Right ventricle myocardium superior (tissue), 1 donor: ENCODE measurements at regions not wholly inside any gene's neighbourhood (a gene's known extent, or its start where the extent isn't known, plus 50 kb on each side); places are given as distances from the start of the nearest gene placed in this dataset.

ENCODE experiments used
- ATAC-seq: fragments of 200-7000 bp; cut with Tn5 transposase; one replicate; pipeline ENCODE4 v1.9.1; 2020; ENCODE audit warnings: mild to moderate bottlenecking; ENCODE audit not compliant: poor library complexity
- DNase-seq: peaks from one replicate; pipeline ENCODE4 v3.0.0-alpha.2; 2020
- intact Hi-C: fragments of 100-400 bp; cut with DNase I; formaldehyde crosslinking; loops from one replicate; pipeline ENCODE4 v1.11.2; 2022
- donor health status: DM: no; HTN: yes; CAD: no; lungs with severe emphysema.

DNA sequence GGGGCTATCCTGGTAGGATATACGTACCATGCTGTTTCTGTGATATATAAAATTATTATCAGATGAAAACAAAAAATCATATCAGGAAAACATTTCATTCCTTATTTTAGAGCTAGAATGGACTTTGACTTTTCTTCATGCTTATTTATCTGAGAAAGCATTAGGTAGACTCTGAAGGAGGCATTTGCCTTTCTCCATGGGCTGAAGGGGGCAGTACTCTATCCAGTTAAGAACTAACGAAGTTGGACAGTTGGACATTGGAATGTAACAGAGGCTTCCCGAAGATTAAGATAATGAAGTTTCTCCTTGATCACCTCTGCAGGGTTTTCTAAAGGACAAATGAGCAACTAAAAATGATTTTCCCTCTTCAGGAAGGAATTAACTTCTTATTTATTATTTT is 233.9 kb downstream of the SAMD5 start:
- intact Hi-C loops: no loop called here

DNA sequence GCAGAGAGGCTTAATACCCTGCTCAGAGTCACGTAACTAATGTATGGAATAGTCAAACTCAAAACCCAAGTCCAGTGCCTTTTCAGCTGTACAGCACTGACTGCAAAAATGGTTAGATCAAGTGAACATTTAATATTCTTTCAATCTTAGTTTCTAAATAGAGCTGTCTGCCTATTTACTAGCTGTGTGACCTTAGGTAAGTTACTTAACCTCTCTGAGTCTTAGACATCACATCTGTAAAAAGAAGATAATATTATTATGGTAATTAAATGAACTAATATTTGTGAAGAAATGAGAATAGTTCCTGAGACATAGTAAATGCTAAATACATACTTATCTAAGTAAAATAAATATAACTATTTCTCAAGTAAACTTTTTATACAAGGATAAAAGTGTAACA is 235.5 kb downstream of the SAMD5 start:
- no peak for DNase-seq
- intact Hi-C loops: no loop called here
- ATAC-seq: no peak

More for the DNA sequence above, 233.9 kb downstream of the SAMD5 start:
- no peak for ATAC-seq
- DNase-seq: no peak

DNA sequence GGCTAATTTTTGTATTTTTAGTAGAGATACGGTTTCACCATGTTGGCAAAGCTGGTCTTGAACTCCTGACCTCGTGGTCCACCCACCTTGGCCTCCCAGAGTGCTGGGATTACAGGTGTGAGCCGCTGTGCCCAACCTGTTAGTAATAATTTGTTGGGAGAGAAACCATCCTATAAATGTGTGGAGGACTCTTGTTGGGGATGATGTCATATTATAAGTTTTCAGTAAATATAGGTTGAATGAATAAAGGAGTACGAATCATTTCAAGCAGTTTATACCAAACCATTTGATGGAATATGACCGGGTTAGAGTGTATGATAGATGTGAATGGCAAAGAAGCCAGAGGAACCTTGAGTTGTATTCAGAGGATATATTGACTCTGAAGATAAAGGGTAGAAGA is 240.8 kb downstream of the SAMD5 start:
- DNase-seq (no peak), ATAC-seq (no peak)
- intact Hi-C loops: no loop called here

DNA sequence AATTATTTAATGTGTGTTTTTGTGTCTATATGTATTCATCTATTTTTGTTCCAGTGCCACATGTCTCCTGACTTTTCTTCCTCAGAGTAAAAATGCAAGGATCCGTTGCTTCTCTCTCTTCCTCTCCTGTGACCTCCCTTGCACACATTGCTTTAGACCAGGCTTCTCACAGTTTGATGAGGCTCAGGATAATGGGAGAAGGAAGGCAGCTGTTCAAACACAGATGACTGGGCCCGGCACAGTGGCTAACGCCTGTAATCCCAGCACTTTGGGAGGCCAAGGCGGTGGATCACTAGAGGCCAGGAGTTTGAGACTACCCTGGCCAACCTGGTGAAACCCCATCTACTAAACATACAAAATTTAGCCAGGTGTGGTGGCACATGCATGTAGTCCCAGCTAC is 241.9 kb downstream of the SAMD5 start:
- DNase-seq: no peak
- no peak for ATAC-seq
- intact Hi-C loops: no loop called here

DNA sequence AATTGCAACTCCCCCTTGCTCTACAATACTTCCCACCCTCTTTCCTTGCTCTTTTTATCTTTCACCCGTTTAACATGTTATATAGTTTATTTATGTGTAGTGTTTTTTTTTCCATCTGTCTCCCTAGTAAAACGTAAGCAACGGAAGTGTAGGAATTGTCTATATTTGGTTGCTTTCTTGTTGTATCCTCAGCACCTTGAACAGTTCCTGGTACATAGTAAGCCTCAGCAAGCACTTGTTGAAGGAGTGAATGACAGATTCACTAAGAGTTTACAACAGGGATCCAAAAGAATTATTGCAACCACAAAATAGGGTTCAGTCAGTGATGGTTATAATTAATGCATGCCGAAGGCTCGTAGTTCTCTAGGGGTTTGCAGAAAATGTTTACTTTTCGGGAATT is 242.7 kb downstream of the SAMD5 start:
- DNase-seq: no peak
- no peak for ATAC-seq
- intact Hi-C loops: no loop called here

DNA sequence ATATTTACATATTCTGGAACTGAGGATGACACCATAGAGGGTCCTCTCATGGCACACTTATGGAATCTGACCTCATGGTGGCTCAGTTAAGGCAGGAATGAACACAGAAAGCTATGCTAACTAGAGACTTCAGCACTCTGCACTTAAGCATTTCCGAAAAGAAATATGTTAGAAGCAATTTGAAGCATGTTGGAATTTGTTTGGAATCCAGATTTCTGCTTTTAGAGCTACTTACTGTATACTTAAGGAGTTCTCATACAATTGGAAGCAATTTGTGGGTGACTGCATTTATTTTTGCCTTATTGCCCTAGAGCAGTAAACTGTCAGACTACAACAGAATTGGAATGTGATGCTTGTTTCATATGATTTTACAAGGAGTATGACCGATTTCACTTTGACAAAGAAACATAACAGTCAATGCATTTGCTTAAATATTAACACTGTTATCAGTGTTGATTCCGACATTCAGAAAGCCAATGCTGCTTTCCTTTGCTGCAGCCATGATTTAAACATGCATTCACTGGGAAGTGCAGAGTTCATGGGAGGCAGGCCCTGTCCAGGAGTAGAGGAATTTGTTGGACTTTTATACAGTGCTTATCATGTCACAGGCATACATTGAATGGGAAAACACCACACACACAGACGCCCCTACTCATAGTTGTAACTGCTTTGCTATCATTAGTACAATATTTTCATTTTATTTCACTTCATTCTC is 244.4 kb downstream of the SAMD5 start:
- no peak for ATAC-seq
- no peak for DNase-seq
- intact Hi-C loops: no loop called here

DNA sequence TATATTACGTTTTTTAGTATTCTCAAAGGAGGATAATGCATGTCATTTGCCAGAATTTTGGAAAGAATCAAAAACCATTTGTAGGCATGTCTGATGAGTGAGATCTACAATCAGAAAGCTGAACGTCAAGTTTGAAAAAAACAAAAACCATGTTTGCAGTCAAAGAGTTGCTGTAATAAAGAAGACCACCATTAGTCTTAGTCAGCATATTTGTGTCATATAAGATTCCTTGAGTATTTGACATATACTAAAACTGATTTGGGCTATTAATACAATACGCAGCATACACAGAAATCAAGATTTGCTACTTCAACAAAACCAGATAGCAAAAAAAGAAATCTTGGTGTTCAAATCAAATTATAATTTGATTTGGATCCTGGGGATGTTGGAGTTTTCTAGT is 247.5 kb downstream of the SAMD5 start:
- ATAC-seq (no peak), DNase-seq (no peak)
- intact Hi-C loops: no loop called here

DNA sequence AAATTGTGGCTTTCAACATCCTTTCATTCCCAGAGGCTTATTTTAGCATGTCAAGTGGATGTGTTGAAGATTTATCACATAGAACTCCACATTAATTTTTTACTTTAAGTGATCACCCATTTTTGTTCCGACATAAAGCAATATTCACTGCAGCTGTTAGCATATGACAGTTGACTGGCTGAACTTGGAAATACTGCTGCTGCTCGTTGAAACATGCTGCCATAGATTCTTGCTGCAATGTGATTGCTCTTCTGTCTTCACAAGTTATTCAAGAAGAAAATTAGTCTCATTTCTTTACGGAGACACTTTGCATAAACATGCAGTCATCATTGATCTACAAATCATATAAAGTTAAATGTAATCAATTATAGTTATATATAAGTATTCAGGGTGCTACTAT is 248.4 kb downstream of the SAMD5 start:
- no peak for DNase-seq
- no peak for ATAC-seq
- intact Hi-C loops: no loop called here

DNA sequence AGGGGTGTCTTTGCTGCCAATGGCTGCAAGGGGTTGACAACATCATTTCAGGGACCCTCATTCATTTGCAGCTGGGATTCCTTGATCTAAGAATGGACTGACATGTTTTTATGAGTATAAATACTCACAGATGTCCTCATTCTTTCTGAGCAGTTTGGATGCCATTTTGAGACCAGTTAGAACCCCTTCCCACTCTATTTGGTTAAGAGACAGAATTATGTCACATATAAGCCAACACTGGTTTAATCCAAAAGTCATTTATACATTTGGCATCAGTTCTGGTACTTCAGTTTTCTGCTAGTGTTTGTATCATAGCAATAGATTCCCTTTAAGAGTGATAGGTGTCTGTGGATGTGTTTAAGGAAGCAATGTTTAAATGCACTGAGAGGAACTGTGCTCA is 248.8 kb downstream of the SAMD5 start:
- intact Hi-C loops: no loop called here
- ATAC-seq: no peak
- DNase-seq: no peak

DNA sequence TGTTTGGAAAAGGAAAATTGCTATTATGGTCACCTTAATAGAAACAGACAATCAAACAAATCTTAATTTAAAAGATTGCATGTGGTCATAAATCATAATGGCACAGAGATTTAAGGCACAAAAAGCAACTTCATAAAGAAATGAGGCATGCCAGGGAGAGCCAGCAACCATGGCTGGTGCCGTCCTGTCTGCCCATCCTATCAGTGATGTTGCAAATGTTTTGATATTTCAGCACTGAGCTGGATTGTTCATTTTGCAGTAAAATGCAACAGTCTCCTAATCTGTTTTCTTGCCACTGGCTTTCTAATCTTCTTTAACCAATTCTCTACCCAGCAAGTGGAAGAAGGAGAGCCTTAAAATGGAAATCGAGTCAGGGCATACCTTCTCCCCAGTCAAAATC is 249.8 kb downstream of the SAMD5 start:
- intact Hi-C loops: no loop called here
- DNase-seq (no peak), ATAC-seq (no peak)

DNA sequence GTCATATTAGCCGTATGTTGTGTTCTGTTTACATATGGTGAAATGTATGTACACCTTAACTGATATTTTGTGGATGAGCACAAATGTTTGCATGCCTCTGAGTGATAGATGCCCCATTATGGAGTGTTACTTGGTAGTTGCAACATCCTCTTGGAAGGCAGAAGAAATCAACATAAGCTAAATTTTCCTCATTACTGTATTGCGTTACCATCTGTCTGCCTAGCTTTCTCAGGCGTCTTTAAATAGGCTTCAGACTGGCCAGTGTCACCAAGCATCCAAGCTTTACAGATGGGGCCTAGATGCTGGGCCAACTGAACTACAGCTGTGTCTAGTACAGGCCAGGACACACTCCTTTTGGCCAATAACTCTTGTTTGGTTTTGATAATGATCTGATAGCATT is 250.6 kb downstream of the SAMD5 start:
- intact Hi-C loops: no loop called here
- ATAC-seq (no peak), DNase-seq (no peak)

DNA sequence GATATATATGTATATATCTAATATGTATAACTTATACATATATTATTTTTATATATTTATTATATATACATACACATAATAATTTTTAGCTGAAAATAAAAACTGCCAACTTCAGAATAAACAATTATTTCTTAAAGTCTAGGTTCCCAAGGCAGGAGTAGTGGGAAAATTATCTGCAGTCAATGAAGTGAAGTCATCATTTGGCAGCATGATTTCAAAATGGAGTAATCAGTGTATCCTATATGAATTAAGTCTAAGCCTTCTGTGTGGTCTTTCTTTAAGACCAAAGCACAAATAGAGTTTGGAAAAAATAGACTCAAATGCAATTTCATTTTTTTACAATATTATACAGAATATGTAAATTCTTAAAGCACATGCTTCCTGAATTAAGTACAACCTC is 251.0 kb downstream of the SAMD5 start:
- intact Hi-C loops: no loop called here
- DNase-seq: no peak

DNA sequence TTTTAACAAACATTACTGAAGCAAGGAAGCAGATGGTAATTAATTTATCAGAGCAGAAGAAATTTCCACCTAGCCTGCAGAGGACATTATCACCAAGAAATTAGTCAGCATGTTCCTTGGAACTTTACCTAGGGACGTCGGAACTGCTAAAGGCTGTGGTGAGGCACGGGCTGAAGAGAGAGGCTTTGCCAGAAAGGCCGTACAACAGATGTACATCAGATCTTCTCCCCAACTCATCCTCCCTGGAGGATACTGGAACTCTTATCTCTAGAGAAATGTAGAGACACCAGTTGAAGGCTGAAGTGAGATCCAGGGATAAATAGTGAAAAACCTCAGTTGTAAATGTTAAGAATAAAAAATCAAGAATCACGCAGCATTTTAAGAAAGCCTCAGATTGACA is 257.1 kb downstream of the SAMD5 start:
- intact Hi-C loops: no loop called here
- no peak for ATAC-seq
- no peak for DNase-seq

More for the DNA sequence above, 251.0 kb downstream of the SAMD5 start:
- ATAC-seq: no peak

DNA sequence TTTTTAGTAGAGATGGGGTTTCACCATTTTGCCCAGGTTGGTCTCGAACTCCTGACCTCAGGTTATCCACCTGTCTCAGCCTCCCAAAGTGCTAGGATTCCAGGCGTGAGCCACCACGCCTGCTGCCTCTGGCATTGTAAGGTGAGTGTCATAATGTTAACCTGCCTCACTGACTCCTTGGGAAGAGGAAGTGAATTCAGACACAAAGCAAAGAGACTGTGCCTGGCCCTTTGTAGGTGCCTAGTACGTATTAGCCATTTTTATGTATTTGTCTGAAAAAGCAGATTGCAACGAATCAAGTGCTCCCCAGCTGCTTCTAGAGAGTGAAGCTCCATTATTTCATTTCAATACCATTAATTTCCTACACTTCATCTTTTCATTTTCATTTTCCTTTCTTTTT is 260.5 kb downstream of the SAMD5 start:
- DNase-seq: no peak
- intact Hi-C loops: no loop called here

DNA sequence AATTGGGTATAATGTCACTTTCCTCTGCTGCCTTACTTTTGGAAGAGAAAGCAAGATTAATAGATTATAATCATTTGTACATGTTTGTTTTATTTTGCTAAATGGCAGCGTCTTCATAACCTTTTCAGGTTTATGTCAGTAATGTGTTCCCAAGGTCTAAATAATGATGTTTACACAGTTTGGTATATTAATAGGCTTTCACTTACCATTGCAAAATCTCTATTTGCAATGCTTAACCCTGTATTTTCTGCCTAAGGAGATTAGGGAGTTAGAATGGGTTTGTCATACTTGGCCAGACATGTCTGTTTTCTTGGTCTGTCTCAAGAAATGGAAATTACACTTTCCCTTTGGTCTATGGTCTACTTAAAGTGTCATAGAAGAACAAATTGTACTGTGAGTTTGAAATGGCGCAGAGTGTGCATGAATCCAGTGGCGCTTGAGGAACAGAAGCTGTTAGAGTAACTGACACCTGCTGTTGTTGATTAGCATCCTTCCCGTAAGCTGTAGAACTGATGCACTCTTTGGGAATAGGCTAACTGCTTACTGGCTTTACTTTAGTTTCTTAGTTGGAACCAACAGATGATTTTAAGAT is 261.1 kb downstream of the SAMD5 start:
- DNase-seq (no peak), ATAC-seq (no peak)
- intact Hi-C loops: no loop called here

More for the DNA sequence above, 260.5 kb downstream of the SAMD5 start:
- no peak for ATAC-seq

DNA sequence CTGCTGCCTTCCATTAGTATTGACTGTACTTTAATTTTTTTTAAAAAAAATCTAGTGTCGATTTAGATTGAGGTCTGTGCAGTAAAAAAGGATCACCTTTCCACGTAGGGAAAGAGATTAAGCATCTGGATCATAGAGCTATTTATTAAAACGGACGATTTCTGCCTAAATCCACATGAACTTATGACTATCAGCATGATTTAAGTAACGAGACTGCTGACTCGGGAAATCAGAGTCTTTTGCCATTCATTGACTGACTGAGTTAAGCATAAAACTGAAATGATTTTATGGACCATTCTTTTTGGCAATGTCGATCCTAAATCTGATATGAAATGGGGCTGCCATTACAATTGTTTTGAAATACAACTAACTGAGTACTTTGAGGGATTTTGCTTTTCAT is 261.7 kb downstream of the SAMD5 start:
- intact Hi-C loops: no loop called here
- DNase-seq (no peak), ATAC-seq (no peak)

DNA sequence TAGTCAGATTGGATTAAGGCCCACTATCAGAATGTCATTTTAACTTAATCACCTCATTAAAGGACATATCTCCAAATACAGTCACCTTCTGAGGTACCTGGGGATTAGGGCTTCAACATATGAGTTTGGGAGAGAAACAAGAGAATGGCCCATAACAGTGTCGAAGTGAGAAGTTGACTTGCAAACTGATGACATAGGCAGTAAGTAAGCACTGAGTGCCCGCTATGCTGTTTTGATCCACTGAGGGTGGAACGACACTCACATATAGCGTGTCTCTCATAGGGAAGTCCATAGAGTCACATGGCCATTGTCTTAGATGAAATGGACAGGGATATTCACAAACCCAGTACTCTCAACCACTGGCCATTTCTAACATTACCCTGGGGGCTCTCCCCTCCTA is 264.2 kb downstream of the SAMD5 start:
- no peak for ATAC-seq
- no peak for DNase-seq
- intact Hi-C loops: no loop called here

DNA sequence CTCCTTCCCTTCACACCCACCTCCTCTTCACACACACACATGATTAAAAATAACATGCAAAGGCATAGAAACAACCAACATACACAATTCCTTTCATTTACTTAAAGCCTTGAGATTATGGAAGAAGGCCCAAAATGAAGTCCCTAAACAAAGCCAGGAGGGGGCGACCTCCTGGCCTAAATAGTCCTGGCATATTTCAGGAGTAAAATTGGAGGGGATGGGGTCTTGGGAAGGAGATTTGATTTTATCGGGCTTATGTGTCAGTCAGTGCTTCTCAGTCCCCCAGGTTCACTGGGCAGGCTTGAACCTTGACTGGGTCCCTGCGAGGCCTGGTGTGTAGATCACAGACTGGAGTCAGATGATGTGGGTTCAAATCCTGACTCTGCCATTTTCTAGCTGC is 266.4 kb downstream of the SAMD5 start:
- DNase-seq (no peak), ATAC-seq (no peak)
- intact Hi-C loops: no loop called here

DNA sequence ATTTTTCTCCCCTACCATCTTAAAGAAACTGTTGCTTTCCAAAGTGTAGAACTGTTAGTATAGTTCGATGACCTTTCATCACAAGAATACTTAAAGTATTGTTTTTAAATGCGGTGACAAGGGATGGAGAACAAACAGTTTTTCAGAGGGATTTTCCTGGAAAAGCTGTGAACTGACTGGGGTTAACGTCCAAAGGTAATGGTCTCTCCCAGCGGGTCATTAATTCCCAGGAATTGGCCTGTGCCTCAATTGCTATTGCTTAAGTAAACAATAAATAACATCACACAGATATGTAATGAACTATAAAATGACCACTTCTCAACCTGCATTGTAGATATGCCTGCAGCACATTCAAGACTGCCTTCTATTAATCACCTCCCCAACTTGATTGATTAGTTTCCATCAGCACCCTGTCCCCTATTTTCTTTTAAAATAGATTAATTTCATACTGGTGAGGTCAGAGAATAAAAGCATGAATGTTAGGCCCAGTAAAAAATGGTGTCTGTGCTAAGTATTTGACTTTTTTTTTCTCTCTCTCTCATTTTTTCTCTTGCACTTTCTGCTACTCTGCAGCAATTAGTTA is 268.2 kb downstream of the SAMD5 start:
- intact Hi-C loops: no loop called here
- ATAC-seq (no peak), DNase-seq (no peak)

DNA sequence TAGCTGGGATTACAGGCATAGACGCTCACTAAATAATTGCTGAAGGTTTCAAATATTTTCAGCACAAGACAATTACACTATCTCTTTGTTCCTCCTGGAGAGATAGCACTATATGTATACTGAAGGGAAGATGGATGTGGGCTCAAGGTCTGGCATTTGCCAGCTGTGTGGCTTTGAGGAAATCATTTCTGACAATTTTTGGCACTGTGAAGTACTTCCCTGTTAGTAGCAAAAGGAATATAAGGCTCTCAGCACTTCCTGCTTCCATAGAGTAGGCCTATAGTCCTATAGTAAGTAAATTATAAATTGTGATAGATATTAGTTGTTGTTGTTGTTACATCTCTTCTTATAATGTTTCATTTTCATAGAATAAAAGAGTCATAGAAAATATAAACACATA is 271.1 kb downstream of the SAMD5 start:
- DNase-seq (no peak), ATAC-seq (no peak)
- intact Hi-C loops: no loop called here

DNA sequence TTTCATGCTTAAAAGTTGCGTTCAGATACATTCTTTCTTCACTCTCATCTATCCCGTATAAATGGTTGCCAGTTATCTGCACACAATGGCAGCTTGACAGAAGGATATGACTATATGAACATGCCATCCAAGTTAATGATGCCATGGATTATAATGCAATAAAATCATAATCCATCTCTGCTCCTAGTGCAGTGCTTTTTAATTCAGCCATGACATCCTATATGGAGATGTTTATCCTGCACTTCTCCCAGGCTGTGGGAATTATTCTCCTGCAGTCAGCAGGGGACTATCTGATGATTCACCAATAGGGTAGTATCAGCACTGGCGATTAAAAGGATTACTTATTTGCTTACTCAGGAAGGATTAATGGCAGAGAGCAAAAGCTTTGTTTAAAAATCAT is 273.8 kb downstream of the SAMD5 start:
- no peak for DNase-seq
- no peak for ATAC-seq
- intact Hi-C loops: no loop called here
